GM18511 (cell line): ENCODE measurements at regions not wholly inside any gene's neighbourhood (a gene's known extent, or its start where the extent isn't known, plus 50 kb on each side); places are given as distances from the start of the nearest gene placed in this dataset.
"Not testable (repeated sequence)": the region's sequence is repeated elsewhere in the genome, so short reads cannot be mapped to it uniquely, and the experiment has no call there.

ENCODE experiments used
- ATAC-seq: cut with Tn5 transposase; IDR thresholded peaks from one replicate; pipeline ENCODE4 v1.9.1; 2021; ENCODE audit warnings: mild to moderate bottlenecking, moderate library complexity; ENCODE audit not compliant: unreplicated experiment

DNA sequence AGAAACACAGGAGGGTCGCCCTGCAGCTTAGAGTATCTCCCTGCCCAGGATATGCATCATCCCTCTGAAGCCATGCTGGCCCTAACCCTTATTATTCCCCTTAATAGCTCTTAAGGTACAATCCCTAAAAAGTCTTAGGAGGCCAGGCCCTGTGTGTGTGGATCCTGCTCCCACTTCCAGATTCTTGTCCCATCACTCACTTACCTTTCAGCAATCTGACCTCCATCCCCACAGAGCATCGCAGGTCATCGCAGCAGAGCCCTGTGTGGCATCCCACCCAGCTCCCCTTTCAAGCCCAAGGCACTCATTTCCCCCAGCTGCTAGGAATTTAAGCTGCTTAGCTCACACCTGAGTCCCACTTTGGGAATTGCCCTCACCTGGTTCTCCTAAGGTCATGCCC is 223.8 kb upstream of the SMLR1 start:
- ATAC-seq, result no peak

DNA sequence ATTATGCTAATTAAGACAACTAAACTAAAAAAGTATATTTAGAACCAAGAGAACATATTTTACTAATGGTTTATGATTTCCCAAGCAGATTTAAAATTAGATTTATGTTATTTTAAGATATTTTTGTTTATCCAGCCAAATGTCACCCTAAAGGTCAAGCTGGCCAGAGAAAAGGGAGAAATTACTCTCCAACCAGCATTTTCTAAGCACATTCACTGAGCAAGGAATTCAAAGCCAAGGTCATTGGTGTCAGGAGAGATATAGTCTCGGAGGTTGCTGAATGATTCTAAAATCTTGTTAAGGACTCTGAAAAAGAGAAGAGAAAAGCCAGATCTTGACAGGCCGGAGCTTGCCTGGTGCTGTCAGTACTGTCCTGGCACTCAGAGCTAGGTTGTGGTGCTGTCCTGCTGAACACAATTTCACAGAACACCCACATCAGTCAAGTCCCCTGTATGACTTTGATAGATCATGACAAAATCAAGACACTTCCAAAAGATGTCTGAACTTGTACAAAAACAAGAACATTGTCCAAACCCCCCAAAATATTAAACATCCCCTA is 222.3 kb upstream of the SMLR1 start:
- no peak for ATAC-seq

DNA sequence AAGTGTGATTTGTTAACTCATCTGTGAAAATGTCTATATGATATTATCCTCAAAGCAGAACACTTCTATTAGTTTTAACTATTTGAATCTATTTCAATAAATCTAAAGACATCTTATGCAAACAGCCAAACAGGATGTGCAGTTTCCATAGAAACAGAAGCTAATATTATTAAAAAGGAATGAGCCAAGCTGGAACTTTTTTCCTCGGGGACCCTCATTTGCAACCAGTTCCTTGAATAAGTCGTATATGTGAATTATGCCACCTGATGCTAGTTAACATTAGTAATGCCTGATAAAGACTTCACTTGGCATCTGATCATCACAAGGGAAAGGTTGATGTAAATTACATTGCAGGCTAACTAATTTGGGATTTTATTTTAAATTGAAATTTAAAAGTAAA is 216.9 kb upstream of the SMLR1 start:
- ATAC-seq, result no peak

DNA sequence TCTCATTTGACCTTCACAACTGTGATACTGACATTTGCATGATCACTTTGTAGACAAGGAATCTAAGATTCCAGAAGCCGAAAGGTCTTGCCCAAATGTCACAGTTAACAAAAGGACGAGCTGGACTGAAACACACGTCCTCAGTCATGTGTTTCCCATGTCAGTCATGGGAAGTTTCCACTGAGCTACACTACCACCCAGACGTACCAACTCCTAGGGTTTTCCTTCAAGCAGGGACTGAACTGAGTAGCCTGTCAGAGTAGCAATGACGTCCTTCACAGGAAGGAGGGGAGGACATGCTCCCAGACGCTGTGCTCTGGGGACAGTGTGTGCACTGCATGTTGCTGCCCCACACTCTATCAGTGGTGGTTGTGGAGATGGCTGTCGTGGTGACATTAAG is 215.8 kb upstream of the SMLR1 start:
- no peak for ATAC-seq

DNA sequence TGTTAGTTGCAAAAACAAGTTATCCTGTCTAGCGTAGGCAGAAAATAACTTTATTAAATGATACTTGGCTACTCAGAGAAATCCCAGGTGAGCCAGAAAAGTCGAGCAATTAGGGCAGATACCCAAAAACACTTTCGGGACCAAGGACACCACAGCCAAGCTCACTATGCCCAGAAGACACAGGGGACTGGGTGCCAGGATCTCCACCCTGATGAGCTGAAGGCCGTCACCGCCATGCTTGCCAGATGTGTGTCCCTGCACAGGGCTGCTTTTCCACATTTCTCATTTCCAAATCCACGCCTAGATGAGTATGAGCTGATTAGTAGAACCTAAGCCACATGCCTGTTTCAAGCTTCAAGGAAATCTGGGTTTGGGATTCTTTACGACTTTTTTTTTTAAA is 214.0 kb upstream of the SMLR1 start:
- no peak for ATAC-seq

DNA sequence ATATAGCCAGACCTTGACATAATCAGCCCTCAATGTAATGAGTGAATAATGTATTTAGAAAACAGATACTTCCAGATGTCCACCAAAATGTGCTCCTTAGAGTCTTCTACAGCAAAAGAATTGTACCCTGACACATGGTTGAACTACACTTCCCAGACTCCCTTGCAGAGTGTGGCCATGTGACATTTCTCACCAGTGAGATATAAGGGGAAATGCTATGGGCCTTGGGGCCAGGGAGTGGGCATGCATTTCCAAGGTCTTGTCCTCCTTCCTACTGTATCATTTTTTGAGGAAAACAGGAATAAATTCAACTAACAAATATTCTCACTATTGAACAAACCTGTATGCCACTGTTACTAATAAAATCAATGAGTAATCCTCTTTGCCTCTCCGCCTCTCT is 211.4 kb upstream of the SMLR1 start:
- ATAC-seq, result no peak

DNA sequence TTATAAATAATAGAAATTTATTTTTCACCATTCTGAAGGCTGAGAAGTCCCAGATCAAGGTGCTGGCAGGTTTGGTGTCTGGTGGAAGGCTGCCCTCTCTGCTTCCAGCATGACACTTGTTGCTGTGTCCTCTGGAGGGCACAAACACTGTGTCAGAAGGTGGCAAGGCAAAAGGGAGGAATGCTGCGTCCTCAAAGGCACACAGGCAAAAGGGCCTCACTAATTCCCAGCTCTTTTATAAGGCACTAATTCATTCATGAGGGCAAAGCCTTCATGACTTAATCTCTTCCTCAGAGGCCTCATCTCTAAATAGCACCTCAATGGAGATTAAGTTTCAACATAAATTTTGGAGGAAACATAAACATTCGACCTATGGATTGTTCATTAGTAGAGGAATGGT is 209.5 kb upstream of the SMLR1 start:
- no peak for ATAC-seq

DNA sequence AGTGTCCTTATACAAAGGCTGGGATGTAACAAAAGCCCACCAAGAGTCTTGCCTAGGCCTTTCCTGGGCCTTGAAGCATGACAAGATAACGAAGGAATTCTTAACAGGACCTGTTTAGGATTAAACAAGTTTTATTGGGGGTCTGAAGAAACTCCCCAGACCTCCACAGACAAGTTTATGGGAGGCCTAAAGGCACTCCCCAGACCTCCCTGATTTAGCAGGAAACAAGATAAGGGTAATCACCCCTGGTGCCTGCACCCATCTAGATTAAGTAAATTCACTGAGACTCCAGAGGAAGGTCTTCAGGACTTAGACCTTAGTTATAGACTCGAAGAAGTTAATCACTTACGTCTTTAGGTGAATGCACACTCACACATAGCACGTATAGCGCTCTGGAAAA is 208.4 kb upstream of the SMLR1 start:
- not testable (repeated sequence) for ATAC-seq

DNA sequence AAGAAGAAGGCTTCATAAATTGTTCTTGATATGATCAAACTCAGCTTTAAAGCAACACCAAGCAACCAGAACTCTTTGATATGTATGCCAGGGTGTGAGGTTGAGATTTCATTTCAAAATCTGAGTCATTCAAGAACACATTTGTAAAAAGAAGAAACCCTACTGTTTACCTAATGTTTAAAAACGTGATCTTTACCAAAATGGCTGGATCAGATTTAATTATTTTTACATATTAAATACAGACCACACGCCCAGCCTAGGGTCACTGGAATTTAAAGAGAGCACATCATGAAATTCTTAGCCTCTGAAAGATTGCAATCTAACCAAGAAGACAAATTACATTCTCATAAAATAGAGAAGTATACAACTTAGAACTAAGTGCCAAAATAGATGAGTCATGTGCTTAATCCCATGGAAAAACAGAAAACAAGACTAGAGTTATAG is 206.8 kb upstream of the SMLR1 start:
- no peak for ATAC-seq

DNA sequence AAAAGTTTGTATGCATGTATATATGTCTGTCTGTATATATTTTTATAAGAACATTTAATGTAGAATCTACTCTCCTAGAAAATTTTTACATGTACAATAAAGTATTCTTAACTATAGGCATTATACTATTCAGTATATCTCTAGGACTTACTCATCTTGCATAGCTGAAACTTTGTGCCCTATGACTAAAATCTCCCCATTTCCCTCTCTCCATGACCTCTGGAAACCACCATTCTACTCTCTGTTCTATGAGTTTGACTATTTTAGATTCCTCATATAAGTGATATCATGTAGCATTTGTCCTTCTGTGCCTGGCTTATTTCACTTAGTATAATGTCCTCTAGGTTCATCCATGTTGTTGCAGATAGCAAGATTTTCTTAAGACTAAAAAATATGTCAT is 205.1 kb upstream of the SMLR1 start:
- no peak for ATAC-seq

DNA sequence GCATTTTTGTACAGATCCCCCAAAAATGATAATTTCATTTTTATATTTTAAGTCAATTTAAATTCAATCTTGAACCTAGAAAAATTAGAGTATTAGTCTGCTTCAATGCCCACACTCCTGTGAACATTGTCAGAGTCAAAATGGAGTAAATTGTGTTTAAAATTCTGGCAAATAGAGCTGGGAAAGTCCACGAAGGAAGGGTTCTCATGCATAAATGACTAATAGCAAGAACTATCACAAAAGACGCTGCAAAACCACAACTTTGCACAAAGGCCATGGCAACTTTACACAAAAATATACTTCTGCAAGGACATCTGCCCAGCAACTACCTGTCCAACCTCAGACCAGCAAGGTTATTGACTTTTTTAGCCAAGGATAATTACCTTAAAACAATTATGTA is 203.2 kb upstream of the SMLR1 start:
- peak; percentile 48 for ATAC-seq

DNA sequence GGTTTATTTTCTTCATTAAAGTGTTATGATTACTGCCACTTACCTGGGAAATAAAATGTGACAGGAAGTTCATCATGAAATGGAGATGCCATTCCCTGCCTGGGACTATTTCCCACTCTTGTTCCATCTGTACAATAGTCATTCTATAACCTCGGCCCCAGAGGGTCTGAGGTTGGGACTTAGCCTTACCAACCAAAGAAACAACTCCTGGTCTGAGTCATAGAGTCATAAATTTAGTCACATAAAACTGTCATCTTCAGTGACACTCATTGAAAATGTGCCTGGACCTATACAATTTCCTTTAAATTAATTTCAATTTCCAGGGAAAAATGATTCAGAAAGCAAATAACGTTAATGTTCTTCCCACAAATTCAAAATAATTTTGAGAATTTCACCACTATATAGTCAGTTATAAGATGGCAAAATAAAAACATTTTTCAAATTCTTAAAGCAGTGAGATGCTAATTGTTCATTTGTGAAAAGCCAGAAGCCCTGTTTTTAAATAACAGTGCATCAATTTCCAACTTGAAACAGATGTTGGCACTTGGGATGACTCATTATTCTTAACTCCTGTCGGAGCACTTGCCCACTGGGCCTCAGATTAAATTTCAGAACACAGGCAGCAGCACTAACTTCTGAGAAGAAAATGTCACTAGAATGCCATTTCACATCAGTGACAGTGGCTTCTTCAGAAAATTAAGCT is 201.2 kb upstream of the SMLR1 start:
- ATAC-seq, result peak; percentile 81

DNA sequence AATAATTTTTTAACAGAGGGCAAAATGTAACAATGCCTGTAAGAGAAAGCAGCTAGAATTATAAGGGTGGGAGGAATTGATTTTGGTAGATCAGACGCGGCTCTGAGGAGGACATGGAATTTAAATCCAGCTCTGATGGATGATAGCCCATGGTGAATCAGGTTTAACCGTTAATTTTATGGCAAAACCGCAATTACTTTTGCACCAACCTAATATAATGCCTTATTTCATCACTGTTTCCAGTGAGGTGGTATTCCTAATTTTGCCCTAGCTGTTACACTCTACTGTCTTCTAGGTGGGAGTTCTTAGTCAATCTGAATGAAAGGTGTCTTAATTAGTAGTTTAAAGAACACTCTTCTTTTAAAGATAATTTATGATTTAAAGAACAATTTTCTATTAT is 198.3 kb upstream of the SMLR1 start:
- no peak for ATAC-seq

DNA sequence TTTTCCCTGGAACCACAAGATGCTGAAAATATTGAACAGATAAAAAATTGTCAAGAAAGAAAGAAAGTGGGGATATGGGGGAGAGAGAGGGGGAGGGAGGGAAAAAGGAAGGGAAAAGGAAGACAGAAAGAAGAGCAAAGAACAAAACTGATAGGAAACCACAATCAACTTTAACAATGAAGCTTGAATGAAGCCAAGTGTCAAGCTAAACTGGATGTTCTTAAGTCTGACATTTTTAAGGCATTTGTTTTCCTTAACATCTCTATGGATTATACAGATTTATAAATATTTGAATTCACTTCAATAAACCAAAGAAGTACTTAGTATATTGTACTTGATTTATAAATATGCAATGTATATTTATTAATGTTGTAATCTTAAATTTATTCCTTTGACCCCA is 197.6 kb upstream of the SMLR1 start:
- ATAC-seq, result no peak

DNA sequence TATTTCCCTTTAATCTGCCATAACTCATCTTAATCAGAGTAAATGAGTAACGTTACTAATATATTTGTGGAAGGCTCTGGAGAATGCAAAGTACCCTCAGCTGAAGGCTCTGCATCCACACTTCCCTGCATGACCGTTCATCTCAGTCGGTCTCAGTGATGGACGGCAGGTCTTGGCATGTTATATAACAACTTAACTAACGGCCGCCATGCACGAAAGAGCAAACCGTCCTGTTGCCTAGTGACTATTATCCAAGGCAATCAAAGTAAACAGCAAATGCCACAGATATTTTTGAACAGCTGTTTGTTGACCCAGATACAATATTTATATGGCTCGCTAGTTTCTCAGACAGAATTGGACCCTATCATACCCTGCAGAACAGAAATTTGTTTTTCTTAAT is 194.9 kb upstream of the SMLR1 start:
- ATAC-seq, result no peak

DNA sequence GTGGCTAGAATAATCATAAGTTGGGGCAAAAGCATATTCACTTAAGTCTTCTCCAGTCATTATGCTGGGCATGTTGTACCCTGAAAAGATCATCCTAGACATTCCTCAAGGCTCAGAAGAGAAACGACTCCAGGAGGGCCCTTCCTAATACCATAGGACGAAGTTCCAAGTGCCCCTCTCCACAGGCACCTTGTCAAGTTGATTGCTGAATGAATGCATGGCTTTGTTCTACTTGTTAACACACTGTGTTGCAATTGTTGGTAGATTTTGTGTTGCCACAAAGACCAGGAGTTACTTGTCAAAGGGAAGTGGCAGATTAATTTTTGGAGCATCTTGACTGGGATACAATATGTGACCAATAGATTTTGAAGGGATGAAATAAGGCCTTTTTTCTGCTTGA is 194.3 kb upstream of the SMLR1 start:
- no peak for ATAC-seq

DNA sequence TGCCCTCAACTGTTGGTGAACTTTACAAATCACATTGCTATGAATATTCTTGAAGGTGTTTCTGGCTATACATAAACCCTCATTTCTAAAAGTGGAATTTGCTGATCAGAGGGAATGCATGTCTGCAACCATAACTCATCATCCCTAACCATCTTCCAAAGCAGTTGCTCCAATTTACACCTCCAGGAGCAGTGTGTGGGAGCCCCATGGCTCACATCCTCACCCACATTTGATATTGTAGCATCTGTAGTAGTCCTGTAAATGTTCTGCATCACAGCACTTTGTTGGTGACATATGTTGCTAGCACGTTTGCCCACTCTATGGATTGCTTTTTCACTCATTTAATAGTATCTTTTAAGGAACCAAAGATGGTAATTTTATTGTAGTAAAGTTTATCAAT is 183.8 kb upstream of the SMLR1 start:
- ATAC-seq, result no peak

DNA sequence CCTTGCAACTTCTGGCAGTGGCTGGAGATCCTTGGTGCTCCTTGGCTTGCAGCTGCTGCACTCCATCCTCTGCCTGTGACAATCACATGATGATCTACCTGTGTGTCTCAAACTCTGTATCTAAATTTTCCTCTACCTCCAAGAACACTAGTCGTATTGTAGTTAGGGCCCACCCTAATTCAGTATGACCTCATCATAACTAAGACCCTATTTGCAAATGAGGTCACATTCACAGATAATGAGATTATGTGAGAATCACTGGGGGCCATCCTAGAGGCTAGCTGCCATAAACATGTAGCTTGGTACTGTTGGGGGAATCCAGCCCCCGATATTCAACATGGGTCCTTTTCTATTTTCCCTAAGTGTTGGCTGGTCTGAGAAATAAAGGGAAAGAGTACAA is 183.0 kb upstream of the SMLR1 start:
- ATAC-seq, result no peak

DNA sequence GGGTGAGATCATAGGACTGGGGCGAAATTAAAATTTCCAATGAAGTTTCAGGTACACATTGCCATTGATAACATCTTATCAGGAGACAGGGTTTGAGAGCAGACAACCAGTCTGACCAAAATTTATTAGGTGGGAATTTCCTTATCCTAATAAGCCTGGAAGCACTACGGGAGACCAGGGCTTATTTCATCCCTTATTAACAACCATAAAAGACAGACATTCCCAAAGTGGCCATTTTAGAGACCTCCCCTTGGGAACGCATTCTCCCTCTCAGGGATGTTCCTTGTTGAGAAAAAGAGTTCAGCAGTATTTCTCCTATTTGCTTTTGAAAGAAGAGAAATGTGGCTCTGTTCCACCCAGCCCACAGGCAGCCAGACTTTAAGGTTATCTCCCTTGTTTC is 182.4 kb upstream of the SMLR1 start:
- not testable (repeated sequence) for ATAC-seq

DNA sequence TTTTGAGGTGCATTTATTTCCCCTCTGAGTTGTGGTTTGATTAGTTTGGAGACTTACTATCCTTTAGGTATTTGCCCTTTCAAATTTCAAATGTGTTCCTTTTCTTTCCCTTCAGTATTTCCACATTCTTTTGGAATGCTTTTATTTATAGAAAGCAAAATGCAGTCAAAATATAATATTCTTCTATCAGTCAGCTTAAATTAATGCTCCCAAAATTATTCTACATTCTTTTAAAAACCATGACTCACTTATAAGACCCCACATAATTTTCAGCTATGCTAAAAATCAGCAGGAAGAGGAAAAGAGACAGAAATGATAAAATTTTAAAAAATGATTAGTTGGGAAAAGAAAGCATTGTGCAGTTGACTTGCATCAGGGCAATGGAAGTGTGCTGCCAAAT is 180.0 kb upstream of the SMLR1 start:
- no peak for ATAC-seq

DNA sequence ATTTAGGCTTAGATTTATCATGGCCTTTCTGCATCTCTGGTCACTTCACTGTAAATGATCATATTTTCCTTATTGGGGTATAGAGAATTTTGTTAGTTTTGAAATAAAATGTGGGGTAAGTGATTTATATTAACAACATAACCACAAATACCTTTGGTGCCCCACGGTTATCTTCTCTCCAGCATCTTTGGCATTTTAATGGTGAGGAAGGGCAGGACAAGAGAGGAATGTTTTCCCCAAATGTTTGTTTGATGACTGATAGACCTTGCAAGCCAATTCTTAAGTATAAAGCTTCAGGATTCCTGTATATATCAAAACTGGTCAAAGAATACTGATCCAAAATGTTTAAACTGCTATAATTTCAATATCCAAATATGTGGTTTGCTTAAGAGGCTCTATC is 171.6 kb upstream of the SMLR1 start:
- ATAC-seq, result no peak

DNA sequence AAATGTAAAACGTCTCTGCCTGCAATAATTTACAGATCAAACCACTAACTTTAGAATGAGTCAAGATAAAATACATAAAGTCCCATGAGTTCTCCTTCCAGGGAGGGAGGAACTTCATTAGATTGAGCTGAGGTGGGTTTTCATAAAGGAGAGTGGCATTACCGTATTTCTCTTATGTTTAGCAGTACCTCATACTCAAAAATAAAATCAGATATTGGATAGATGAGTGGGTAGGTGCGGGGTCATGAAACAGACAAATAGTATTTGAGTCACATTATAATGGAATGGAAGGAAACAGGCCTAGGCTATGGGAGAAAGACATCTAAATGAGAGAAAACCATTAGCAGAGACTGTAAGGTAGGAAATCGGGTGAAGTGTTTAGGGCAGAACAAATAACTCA is 166.1 kb upstream of the SMLR1 start:
- ATAC-seq, result no peak

DNA sequence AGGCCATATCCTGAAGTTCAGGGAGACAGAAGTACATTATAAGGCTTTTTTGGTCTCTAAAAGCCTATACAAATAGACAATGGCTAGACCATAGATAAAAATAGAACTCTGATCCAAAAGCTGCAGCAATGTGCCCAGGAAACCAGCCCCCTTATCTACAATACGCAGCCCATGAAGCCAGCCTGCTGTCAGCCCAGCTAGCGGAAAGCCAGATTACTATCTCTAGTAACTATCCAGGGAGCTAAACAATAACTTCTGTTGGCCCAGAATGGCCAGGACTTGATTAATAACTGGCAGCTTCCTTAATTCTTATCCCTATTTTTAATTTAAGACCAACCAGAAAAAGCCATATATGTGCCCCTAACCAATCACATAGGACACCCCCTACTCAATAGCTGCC is 160.4 kb upstream of the SMLR1 start:
- ATAC-seq, result no peak
